Medulla oblongata (tissue), 1 donor: ENCODE measurements at regions not wholly inside any gene's neighbourhood (a gene's known extent, or its start where the extent isn't known, plus 50 kb on each side); places are given as distances from the start of the nearest gene placed in this dataset.
A peak's percentile ranks its signal among the peaks of the same experiment; 100 is the strongest.
"Not testable (repeated sequence)": the region's sequence is repeated elsewhere in the genome, so short reads cannot be mapped to it uniquely, and the experiment has no call there.

ENCODE experiments used
- DNase-seq: peaks from one replicate; pipeline ENCODE4 v3.0.0-alpha.2; 2015; ENCODE audit errors: extremely low spot score

DNA sequence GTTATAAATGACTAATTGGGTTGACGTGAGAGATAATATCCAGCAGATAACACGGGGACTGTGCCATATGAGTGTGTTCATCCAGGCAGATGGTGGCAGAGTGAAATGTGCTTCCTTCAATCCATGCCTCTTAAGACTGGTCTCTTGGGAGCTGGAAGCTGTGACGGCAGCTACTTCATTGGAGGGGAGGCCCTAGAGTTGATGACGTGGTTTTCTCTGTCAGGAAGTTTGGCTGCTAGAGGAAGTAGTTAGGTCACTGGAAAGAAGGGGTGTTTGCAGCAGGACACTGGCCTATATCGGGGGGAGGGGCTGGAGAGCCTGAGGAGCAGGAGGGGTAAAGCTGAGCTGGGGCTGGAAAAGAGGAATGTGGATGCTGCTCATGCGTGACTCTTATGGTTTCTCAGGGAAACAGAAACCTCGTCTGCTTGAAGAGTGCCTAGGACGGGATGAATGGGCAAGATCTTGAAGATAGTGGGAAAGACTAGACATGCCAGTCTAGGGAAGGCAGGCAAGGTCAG, 3051.6 kb downstream of the RPIA start:
- not testable (repeated sequence) for DNase-seq

DNA sequence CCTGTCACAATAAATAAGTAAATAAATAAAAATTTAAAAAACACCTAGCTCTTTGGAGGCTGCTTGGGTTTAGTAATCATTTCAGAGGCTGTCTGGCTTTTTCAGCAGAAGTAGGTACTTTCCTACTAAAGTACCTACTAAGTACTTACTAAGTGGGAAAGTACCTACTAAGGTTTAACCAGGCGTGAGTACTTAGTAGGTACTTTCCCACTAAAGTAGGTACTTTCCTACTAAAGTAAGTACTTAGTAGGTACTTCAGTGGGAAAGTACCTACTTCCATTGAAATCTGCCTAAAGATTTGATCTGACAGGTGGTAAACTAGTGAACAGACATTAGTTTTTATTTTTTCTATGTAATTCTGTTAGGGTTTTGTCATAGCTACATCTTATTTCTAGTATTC, 3052.4 kb downstream of the RPIA start:
- DNase-seq, result not testable (repeated sequence)

DNA sequence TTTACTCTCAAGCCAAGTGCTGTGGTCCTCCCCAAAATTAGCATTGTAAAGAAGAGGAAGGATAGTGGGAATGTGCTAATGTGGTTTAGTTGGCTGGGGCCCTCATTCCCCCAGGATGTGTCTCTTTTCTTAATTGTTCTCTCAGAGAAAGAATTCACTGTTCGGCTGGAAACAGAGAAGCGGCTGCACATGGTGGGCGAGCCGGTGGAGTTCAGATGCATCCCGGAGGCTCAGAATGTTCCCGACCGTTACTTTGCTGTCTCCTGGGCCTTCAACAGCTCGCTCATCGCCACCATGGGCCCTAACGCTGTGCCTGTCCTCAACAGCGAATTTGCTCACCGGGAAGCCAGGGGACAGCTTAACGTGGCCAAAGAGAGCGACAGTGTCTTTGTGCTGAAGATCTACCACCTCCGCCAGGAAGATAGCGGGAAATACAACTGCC, 3053.2 kb downstream of the RPIA start:
- peak; percentile 7 for DNase-seq

DNA sequence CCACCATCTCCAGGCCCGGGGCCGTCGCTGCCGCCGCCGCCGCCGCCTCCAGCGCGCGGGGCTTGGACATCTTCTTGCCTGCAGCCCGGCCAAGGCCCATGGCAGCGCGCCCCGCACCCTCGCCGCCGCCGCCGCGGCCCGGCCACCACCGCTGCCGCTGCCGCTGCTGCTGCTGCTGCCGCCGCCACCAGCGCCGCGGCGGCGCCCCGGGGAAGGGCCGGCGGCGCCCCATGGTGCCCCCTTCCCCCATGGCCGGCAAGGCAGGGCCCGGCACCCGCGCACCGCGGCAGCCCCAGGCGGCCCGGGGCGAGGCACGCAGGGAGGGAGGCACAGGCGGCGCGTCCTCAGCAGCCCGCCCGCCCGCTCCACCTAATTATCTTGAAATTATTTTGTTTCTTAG, 3057.4 kb downstream of the RPIA start:
- no peak for DNase-seq

DNA sequence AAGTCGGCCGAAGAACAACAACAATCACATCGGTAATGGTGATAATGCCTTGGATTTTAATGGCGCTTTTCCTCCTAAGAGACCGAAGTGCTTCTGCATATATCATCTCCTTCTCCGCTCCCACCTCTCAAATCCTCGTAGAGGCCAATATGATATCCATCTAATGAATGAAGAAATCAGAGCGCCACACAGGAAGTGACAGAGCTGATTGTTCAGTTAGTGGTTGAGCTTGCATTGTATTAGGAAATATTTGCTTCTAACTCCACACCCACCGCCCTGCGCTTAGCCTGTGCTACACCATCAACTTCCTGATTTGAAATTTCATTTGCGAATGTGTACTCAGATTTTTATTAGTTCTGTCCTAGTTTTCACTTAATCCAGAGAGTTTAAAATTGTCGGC, 3058.2 kb downstream of the RPIA start:
- DNase-seq, result not testable (repeated sequence)

DNA sequence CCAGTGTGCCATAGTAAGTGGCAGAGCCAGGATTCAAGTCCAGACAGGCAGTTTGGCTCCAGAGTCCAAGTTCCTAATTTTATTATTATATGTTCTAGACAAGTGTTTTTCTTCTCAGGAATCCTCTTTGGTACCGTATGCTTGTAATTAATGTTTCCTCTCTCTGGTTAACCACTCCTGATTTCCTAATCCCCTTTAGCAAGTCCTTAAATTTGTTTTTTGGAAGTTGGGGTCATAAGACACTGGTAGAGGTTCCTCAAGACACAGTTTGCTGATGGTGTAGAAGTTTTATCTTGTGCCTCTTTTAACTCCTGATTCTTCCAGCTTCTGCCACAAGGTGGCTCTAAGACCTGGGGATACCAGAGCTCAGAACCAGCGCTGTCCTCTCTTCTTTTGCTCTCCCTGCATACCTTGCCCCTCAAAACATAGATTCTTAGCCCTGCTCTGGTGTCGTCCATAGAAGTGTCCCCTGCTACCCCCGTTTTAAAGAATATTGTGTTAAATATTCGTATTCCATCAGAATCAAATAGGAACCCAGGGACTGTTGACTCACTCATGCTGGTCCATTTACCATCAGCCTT, 3068.0 kb downstream of the RPIA start:
- not testable (repeated sequence) for DNase-seq

DNA sequence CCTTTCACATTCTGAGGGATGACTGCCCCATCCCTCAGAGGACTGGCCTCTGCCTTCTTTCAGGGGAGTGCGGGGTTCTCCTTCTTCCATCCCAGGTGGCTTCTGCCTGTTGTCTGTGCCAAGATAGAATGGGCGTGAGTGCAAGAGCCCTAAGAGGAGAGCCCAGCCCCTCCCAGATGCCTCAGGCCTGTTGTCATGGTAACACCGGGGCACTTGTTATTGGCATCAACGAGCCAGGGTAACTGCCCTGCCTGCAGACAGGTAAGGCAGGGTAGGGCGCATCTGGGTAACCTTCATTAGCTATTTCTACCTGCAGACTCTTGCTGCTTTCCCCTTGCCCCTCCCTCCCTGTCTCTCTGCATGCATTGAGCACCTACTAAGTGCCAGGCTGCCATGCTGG, 3069.2 kb downstream of the RPIA start:
- not testable (repeated sequence) for DNase-seq

DNA sequence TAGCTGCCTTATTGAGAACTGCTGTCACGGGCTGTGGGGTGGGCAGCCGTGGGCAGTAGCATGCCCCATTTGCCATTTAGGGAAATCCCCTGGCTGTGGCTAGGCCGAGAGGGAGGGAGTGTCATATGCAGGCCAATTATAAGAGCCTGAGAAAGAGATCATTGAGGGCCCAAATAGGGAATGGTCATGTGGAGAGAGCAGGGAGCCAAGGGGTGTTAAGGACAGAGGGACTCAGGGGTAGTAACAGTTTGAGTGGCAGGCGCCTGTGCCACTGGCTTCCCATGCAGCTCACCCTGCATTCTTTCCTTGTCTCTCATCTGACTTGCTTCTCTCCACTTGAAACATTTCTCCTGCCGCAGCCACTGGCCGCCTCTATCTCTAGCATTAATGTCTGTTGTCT, 3070.8 kb downstream of the RPIA start:
- DNase-seq, result not testable (repeated sequence)

DNA sequence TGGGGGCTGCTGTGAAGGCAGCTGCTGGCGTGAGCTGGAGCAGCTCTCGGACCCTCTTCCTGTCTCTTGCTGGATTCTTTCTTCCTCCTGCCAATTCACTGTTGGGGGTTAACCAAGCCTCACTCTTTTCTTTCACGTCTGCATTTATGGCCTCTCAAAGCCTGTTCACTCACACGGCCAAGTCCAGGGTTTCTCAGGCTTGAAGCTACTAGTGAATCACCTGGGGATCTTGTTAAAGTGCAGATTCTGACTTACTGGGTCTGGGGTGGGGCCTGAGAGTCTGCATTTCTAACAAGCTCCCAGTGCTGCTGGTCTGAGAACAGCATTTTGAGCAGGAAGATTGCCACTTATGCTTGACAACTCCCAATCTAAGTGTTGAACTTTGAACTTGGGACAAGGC, 3072.2 kb downstream of the RPIA start:
- not testable (repeated sequence) for DNase-seq

DNA sequence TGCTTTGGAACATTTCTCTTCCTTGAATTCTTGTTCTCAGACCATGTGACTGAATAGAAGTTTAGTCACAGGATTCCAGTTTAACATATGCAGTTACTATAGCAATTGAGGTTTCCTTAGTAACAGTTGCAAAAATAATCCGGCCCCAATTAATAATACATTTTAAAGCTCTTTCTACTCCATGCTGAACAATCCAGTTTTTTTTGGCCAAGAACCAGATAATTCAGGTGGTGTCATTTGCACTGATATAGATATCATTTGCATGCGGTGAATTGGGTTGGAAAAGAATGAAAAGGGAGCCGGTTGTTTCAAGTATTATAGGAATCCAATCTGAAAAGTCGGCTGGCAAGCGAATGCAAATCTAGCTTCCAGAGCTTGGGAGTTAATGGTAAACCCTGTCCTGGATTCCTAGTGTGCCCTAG, 3073.1 kb downstream of the RPIA start:
- DNase-seq, result not testable (repeated sequence)

DNA sequence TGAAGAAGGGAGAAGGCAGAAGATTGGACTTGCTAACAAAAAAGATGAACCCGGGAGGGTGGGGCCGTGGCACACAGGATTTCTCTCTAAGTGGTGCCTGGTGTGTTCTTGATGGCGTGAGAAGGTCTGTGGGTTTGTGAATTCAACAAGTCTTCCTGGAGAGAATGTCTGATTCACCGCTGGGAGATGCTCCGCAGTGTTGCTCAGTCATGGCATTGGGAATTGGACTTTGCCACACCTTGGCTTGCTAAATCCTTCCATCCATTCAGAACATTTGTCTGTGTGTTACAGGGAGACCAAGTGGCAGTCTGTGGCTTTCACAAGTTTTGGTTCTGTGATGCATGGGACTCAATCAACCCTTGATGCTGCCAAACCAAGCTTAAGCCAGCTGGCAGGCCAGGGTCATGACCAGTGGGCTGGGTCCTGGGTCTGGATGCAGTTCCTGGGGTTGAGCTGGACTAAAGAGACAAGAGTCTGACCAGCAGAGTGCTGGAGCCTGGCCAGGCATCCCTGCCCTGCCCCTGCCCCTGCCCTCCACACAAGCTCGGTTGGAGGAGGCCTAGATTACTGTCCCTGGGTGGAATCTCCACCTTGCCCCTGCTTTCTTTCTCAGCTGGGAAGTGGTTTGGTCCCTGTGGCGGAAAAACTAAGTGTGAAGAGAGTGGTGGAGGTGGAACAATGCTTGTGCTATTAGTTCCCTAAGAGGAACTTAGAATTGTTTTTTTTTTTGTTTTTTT, 3073.7 kb downstream of the RPIA start:
- DNase-seq, result not testable (repeated sequence)

DNA sequence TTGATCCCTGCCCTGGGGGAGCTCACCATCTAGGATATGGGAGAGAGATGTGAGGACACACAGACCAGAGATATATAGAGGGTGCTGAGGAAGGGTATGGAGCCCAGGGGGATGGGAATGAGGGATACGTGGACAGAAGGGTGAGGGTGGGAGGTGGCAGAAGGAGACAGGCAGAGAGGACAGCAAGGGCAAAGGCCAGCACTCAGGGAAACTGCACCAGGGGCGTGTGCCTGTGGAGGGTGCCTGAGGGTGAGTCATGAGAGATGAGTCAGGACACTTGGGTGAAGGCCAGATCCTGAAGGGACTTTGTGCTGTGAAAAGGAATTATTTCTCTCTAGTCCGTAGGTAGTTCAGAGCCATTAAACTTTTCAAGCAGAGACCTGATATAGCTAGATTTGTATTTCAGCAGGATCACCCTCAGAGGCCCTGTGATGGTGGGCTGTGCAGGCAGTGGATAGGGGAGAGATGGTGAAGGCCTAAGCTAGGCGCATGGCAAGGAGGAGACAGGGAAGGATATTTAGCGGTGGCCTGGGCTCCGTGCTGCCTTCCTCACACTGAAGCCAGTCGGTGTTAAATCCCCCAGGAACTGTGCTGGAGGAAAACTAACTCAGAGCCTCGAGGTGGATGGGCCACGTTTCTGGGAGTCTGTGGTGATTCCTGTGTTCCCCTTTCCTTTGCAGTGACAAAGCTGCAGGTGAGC, 3075.0 kb downstream of the RPIA start:
- not testable (repeated sequence) for DNase-seq

DNA sequence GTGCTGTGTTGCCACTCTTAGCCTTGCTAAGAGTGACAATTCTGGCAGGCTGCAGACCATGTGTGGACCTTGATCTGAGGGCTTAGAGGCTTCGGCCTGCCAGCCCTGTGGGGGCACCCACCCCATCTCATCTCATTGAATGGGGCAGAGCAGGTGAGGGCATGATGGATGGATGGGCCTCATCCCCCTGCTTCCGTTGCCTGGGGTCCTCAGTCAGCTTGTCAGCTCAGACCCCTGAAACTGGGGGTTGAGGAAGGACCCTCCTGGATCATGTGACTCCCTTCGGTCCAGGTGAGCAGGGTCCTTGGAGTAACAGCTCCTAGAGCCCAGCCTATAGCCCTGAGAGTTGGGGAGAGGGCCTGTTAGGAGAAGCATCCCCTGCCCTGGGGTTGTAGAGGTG, 3076.8 kb downstream of the RPIA start:
- DNase-seq, result not testable (repeated sequence)

DNA sequence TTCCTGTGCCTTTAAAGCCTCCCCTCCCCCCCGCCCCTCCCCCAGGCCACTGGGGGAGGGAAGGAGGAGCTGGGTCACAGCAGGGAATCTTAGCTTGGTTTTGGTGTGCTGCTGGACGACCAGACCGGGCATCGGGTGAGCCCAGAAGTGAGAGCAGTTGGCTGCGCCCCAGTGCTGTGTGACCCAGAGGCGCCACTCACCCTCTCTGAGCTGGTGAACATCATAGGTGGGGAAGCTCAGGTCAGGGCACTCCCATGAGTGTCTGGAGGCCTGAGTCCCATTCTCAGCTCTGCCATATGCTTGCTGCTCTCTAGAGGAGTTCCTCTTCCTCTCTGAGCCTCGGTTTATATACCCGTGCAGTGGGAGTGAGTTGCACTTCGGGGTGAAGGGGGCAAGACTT, 3077.5 kb downstream of the RPIA start:
- not testable (repeated sequence) for DNase-seq

DNA sequence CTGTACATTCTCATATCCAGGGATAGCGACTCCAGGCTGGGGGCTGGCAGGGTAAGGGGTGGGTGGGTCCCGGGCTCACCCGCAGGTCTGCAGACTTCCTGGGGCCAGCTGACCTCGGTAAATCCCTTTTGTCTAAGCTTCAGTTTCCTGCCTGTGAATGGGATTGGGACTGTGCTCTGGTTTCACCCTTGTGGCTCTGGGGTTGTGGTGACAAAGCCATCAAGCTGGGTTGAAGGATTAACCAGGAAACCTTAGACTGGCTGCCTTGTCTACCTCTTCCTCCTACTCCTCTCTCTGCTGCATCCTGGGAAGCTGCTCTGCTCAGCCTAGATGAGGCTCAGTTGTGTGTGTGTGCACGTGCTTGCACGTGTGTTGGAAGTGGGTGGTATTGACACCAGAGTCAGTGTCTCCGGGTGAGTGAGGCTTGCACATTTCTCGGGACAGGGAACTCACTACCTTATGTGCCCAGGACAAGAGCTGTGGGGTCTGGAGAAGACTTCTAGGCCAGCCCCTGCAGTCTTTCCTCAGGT, 3078.6 kb downstream of the RPIA start:
- not testable (repeated sequence) for DNase-seq

DNA sequence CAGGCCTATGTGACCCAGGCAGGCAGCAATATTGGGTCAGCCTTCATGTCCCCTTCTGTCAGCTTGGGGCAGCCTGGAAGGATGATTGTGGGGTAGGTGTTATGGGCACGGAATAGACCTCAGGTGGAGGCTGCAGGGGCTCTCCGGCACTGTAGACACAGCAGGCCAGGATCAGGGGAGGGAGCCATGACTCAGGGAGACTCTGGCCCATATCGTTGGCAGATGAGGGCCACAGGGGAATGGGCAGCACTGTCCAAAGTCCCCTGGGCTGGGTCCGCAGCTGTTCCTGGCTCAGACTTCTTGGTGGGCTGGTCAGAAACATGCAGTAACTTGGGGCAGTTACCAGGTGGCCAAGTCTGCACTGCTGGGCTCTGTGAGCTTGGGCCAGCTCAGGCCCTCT, 3080.1 kb downstream of the RPIA start:
- DNase-seq, result not testable (repeated sequence)

DNA sequence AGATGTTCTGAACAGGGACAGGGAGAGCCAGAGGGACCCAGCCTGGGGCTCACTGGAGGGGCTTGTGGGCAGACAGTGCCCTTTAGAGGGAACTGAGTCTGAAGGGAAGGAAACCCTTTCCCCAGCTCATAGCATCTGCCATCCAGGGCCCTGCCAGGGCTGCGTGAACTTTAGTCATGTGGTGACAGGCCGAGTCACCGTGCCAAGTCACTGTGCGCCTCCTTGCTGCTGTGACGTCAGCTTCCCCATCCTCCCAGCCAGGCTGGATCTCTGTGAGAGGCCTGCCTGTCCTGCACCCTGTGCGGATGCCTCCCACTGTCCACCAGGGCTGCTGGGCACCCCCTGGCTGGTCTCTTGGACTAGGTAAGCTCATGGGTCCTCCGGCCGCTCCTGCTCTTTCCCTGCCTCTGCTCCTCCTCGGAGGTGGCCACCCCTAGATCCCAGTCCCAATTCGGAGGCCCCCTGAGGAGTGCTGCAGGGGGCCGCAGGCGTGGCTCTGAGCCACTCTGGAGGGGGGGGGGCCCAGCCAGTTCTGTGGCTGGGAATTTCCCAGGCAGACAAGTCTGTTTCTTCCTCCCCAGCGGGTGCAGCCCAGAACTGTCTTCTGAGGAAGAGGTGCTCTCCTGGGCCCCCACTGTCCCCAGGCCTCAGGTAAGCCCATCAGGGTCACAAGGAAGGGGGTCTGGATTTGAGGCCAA, 3080.9 kb downstream of the RPIA start:
- DNase-seq, result not testable (repeated sequence)

DNA sequence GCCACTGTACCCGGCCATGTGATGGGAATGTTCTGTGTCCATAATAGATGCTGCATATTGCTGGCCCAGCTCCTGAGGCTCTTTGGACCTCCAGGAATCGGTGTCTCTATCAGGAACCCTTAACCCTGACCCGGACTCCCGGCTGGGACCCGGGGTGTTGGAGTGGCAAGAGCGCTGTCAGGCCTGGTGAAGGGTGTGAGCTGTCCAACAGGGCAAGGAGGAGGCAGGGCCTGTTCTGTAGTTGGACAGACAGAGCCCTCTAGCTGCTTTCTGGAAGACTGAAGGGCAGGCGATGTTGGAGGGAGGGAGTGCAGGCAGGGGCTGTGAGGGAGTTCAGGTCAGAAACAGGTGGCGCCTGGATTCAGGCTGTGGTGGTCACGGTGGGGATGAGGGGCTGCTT, 3082.3 kb downstream of the RPIA start:
- DNase-seq, result not testable (repeated sequence)

DNA sequence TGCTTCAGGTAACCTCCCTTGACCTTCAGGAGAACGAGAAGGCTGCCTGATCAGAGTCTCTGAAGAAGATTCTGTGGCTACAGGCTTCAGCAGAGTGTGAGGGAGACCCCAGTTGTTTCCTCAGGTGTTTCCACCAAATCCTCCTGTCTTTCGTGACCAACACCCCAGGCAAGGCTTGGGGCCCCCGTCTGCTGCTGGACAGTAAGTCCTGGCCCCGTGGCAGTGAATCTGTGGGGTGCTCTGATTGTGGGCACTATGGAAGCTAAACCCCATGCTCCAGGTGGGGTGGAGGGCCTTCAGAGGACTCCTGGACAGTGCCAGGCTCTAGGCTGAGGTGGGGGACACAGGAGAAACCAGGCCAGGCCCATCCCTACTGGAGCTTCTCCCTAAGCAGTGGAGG, 3083.7 kb downstream of the RPIA start:
- not testable (repeated sequence) for DNase-seq

DNA sequence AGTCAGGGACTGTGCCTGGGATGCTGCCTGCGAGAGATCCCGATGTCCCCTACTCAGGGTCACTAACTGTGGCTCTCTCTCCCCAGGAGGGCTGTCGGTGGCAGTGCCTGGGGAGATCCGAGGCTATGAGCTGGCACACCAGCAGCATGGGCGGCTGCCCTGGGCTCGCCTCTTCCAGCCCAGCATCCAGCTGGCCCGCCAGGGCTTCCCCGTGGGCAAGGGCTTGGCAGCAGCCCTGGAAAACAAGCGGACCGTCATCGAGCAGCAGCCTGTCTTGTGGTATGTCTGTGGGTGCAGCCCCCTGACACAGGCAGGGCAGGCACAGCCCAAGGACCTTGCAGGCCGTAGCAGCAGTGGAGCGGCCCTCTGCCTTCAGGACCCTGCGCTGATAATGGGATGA, 3088.9 kb downstream of the RPIA start:
- not testable (repeated sequence) for DNase-seq

DNA sequence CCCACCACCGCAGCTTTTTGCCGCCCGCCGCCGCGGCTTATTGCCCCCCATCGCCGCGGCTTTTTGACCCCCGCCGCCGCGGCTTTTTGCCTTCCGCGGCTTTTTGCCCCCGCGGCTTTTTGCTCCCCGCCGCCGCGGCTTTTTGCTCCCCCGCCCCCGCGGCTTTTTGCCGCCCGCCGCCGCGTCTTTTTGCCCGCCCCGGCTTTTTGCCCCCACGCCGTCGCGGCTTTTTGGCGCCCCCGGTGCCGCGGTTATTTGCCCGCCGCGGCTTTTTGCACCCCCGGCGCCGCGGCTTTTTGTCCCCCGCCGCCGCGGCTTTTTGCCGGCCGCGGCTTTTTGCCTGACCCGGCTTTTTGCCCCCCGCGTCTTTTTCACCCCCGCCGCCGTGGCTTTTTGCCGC, 3061.8 kb upstream of the TEKT4 start:
- DNase-seq, result not testable (repeated sequence)
